AML-193 (cell line): ENCODE measurements at regions not wholly inside any gene's neighbourhood (a gene's known extent, or its start where the extent isn't known, plus 50 kb on each side); places are given as distances from the start of the nearest gene placed in this dataset.
A peak's percentile ranks its signal among the peaks of the same experiment; 100 is the strongest.

ENCODE experiments used
- DNase-seq, 2 experiments: peaks; one replicate each; lab custom pipeline; 2025; lab: John Stamatoyannopoulos, UW

DNA sequence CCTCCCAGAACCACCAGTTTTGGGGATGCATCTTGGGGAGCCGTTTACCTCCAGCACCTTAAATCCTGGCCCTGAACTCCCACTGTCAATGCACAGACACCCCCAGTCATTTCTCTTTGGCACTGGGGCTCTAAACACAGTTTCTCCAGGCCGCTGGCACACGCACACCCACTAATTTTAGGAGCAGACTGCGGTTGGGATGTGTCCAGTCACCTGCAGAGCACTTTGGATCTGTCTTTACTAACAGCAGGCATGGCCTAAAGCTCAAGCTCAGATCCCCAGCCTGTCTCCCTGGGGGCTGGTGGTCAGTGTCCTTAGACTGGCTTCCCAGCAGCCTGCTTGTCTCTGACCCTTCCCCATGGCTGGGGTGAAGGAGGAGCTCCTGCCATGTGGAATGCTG lies 49.9 kb downstream of the SYNE3 start:
- DNase-seq = no peak

DNA sequence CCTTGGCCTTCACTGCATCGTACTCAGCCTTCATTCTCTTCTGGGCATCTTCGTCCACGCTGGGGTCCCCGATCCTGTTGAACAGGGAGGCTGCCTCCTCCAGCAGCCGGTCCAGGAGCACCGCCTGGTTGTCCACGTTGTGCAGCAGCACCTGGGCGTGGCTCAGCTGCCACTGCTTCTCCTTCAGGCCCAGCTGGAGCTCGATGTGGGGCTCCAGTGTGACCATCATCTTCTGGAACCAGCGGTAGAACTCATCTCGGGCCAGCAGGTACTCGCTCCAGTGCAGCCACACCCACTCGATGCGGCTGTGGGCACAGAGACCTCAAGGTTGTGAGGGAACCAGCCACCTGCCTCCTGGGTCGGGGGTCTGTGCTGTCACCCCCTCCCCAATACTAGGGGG lies 50.5 kb downstream of the SYNE3 start:
- no peak for DNase-seq

DNA sequence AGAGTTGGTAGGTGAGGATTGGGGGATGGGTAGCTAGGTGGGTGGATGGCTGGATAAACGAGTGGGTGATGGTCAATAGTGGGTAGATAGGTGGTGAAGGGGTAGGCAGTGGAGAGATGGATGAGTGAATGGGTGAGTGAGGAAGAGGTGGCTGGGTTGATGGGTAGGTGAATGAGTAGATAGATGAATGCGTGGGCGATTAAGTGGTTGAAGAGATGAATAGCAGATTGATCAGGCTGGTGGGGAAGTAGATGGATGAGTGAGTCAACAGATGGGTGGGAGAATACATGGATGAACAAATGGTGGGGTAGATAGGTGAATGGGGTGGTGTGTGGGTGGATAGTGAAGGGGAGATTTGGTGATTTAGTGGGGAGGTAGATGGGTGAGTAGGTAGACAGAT lies 51.1 kb downstream of the SYNE3 start:
- no peak for DNase-seq

DNA sequence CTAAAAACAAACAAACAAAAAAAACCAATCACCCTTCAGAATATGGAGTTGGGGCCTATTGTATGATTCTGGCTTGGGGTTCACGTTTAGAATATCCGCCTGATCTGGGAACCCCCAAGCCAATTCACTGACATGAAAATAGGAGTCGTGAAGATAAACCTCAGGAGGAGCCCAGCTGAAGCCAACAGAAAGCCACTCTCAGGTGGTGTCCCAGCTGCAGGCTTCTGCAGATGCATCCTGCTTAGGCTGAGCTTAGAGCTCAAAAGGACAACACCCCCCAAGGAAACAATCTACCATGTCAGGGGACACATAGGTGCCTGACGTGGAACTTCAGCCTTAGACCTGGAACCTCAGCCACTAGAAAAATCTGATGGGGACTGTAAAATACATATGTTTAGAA lies 51.9 kb downstream of the SYNE3 start:
- no peak for DNase-seq

DNA sequence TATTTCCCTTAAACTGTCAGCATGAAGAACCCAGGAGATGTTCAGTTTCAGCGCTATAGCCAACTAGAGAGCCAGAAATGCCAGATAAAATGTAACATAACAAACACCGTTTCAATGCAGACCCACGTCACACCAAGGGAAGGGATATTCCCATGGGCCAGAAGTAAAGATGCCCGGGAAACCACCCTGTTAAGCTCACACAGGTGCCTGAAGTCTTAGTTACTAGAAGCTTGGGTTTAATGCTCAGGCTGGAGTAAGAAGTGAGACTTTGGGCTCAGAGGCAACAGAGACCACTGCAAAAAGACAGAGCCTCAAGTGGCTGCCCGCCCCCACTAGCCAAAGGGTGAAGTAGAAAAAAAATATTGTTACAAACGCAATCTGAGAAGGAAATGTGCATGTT lies 52.3 kb downstream of the SYNE3 start:
- DNase-seq = no peak

DNA sequence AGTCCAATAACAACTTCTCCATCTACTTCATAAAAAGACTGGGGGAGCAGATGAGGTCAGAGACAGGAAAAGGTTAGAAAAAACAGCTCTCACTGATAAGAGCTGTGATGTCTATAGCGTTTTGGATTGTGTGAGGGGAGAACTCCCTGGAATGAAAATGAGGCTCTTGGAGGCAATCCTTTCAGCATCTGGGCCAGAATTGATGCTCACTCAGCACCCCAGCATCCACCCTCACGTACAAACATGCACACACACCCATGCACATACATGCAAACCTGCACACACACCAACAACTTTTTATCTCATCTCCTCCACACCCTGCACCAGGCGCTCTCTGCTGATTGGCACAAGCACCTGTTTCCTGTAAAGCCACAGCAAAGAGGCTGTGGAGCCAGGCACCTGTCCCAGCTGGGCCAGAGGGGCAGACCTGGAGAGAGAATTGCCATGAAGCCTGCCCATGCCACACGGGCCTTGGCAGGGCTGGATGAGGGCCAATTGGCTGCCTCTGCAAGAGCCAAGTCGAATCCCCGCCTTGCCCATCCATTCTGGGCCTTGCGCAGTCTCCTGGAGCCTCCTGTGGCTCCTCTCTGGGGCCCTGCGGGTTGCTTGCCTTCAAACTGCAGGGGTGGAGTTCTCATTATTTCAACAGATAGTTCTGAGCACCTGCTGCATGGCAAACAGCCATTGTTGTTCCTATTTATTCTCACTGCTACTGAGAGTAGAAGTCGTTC lies 53.1 kb downstream of the SYNE3 start:
- DNase-seq = no peak

DNA sequence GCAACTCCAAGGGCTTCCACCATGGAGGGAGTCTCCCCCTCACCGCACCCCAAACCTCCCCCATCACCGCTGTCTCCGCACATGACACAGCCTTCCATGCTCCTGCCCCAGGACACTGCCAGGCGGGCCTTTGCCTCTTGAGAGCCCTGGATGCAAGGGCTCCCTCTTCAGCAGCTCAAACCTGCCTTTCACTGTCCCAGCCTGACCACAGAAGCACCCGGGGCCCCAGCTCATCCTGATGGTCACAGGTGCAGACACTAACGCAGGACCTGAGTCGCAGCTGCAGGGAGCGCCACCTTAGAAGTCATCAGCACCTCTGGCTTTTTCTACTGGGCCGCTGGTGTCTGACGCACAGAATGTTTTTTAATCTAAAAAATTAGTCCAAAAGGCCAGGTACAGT lies 54.0 kb downstream of the SYNE3 start:
- no peak for DNase-seq

DNA sequence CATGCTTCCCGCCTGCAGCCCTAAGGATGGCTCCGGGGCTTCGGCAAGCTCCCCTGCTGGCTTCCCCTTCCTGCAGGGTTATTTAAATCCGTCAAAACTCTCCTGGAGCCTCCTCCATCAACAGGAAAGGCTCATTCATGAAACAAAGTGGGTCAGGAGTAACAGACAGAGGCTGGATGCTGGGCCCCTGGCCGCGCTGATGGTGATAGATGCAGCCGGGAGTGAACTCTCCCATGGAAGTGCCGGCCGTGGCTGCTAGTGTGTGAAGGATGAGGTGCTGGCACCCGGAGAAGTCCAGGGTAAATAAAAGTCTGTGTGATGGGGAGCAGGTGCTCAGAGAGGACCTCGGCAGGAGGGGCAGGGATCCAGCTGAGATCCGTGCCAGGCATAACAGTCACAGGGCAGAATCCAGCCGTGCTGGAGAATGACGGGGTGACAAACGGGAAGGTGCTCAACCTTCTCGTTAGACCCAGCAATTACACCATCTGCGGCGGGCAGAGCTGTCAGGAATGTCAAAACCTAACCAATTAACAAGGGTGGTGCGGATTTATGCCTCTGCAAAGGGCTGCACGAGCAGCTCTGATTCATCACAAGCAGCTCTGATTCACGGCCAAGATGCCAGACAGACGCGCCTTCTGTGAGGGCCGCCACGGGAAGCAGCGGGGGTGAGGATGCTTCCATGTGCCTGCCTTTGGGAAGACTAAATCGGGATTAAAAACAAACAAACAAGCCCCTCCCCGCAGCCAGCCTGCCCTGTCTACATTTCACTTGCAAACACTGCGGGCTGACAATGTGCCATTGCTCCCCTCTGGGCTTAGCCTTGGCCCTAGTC lies 55.6 kb downstream of the SYNE3 start:
- DNase-seq = no peak

DNA sequence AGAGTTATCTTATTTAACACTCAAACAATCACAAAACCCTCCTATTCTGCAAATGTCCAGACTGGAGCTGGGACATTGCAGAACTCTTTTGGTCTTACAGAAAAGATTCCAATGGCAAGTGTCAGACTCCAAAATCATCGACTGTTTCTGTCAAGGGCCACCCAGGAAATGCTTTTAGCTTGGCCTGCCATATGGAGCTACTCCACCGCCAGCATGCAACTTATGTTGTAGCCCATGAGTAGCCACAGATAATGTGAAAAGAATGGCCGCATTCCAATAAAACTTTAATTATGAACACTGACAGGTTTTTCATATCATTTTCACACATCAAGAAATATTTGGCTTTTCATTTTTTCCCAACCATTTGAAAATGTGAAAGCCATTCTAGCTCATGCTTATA lies 57.5 kb downstream of the SYNE3 start:
- DNase-seq = no peak

DNA sequence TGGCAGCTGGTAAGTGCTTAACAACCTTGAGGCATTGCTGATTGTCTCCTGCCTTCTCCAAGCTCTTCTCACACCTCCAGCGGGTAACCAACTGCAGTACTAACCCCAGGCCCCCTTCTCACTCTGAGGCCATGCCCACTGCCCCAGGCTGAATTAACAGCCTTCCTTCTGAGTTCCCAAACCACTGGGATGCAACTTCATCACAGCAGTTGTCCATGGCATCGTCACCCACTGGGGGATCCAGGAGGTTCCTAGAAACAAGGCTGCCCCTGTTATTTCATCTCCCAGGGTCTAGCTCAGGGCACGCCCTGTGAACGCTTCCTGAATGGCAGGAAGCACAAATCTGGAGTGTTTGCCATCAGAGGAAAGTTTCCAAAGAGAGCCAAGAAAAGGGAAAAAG lies 58.0 kb downstream of the SYNE3 start:
- no peak for DNase-seq

DNA sequence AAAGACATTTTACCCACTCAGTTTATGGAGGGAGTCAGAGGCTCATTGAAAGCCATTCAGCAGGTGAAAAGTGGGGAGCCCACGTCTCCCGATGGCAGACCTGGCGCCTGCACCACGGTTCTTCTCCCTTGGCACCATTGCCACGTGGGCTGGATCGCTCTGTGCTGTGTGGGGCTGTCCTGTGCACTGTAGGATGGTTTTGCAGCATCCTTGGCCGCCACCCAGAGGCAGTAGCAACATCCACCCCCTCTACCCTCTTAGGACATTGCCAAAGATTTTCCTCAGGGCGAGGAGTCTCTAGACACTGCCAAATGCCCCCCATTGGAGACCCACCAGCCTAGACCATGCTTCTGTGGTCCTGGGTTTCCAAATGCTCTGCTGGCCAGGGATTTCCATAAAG lies 60.2 kb downstream of the SYNE3 start:
- DNase-seq = no peak

DNA sequence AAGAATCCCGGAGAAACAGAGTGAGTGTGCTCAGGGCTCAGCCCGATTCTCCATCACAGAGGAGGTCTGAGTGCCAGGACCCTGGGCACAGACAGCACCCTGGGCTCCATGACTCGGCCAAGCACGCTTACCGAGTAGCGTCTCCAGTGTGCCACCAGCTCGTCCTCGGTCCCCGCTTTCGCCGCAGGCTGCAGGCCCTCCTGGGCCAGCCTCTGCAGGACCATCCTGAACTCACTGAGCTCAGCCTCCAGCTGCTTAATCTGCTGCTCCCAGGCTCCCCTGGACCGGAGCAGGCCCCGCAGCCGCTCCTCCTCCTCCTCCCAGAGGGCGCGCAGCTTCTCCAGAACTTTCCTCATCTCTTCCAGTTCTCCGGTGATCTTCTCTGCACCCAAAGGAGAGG lies 61.2 kb downstream of the SYNE3 start:
- no peak for DNase-seq

DNA sequence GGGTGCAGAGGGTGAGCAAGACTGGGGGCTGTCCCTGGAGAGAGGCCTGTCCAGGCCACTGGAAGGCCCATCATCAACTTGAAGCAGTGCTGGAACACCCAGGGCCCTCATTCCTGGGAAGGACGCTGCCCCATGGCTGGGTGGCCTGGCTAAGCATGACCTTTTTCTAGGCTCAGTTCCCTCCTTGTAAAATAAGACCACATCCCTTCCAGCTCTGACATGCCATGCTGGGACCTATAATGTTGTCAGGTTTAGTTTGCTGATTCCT lies 62.8 kb downstream of the SYNE3 start:
- DNase-seq = no peak

DNA sequence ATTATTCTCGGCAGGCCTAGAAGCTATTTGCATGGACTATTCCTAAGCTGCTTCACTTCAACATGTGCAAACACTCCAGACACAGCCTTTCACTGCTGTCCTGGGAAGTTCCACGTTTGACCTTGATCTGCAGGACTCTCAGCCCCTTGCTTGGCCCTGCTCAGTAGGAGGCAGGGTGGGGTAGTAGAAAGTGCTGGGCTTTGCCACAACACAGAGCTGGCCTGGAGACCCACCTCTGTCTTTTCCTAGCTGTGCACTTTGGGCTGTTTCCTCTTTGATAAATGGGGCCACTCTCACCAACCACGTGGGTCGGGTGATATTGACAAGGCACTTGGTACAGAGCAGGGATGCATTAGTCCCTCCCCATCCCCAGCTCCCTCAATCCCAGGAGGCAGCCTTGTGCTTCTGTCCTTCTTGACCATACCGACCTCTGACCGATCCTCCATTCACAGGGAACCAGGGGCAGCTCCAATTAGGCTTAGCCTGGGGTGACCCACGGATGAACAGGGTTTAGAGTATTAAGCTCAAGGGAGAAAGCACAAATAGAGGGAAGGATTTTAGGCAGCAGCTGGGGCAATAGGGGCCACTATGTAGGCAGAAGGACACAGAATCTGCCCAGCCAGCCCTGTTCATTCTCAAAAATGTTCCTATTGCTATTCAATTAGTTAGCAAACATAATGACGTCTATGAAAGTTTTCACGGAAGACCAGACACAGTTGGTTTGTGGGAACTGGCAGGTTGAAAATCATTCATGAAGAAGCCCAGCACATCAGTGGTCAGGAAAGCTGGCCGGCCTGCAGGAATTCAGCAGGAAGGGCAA lies 63.3 kb downstream of the SYNE3 start:
- DNase-seq = no peak

DNA sequence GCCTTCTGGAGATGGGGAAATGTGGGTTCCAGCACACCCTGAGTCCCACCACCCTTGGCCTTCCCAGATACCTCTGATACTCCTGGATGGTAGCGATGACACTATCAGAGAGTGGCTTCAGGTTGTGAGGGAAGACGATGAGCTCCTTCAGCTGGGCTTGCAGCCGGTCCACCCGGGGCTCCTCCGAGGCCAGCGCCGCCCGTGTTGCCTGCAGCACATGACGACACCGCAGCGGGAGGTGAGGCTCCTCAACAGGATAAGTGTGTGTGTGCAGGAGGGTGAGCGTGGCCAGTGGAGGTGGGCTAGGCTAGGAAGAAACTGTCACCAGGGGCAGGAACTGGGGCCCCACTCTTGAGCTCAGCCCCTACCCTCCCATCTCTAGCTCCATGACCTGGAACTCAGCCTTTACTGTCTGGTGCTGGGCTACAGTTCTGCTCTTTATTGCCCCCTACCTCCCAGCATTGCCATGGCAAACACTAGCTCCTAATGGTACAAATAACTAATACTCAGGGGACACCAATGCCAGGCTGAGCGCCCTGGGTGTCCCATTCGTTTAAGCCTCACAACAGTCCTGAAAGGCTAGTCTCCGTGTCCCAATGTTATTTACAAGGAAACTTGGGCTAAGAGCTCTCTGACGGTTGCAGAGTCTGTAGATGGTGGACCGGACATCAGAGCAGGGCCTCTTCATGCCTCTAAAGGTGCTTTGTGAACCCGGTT lies 64.1 kb downstream of the SYNE3 start:
- peak in 1 of 2 experiments; percentile 28 for DNase-seq

DNA sequence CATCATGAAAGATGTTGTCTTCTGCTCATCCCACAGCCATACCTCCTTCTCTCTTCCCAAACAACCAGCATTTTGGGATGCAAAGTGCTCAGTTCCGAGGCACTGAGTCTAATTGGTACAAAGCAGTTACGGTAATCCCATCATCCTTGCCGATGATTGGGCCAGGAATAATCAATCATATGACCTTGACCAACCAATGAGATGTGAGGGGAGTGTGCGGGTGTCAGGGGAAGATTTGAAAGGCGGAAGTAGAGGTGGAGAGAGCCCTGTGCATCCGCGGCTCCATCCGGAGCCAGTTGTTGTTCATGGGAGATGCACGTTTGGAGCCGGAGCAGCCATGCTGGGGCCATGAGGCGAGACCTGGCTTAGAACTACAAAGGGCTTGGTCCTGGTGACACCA lies 67.3 kb downstream of the SYNE3 start:
- no peak for DNase-seq

DNA sequence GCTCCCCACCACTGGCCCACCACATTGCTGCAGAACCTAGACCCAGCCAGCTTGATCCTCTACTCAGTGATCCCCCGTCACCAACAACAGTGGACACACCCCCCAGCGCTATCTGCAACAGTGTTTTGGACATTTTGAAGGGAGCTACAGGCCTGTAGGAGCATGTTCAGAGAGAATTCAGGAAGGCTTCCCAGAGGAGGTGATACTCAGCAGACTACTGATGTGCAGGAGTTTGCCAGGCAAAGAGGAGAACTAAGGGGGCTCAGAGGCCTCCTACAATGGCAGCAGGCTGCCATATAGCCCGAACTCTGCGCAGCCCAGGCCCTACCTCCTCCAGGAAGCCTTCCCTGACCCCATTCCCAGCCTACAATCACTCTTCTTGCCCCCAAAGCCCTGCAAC lies 70.0 kb downstream of the SYNE3 start:
- DNase-seq = no peak

DNA sequence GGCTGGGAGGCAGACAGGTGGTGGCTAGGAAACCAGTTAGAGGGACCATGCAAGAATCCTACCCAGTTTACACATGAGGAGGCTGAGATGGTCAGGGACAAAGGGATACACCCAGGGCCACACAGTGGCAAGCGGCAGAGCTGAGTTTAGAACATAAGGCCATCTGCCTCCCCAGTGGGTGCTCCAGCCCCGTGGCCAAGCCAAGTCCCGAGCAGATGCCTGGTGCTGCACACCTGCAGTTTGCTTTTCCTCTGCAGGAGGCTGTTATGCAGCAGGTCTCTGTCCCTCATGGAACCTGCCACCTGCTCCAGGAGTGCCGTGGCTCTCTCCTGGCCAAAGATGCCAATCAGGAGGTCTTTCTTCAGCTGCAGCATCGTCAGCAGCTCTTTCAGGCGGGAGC lies 70.8 kb downstream of the SYNE3 start:
- DNase-seq = no peak

DNA sequence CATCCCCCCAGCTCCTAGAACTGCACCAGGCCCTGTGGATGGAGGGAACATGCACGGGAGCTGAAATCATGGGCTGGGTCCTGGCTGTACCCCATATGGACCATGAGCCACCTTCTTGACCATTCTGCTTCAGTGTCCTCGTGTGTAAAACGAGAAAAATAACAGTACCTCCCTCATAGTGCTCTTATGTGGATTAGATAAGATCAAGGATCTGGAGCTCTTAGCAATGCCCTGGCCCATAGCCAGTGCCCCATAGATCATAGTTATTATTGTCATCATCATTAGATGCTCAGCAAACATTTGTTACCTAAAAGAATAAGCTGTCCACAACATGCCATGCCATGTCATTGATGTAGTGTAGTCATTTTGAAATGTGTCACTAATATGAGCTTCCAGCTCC lies 71.3 kb downstream of the SYNE3 start:
- no peak for DNase-seq

DNA sequence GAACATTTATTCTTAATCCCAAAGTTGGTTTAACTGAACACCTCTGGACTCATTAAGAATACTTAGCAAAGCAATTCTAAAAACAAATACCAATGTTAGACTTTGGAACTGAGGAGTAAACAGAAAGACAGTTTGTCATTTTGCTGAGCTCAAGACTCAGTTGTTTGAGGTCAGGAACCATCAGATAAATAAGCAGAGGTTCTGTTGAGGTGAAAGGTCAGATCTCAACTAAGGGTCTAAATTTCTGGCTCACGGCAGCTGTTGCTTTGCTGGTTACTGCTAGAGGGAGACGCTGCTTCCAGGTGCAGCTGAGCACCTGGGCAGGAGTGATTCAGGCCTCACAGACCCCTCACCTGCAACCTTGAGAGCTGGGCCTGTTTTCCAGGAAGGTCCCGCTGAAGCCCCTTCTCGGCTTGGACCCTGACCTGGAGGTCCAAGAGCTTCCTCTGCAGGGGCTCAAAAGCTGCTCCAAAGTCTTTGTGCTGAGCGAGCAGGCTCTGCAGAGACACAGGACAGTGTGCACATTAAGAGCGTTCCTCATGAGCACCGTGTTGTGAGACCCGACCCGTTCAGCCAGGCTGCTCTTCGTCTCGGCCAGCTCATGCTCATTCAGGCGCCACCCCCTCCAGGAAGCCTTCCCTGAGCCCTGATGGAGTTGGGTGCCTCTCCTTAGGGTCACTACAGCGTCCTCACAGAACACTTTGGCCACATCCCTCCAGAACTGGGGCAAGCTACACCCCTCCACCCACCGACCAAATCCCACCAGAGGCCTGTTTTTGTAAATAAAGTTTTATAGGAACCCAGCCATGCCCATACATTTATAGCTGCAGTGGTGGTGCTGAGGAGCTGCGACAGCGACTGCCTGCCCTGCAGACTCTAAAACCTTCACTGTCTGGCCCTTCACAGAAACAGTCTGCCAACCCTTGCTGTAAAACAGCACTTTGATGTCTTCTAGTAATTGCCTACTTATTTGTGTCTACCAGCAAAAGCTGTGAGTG lies 72.0 kb downstream of the SYNE3 start:
- no peak for DNase-seq

DNA sequence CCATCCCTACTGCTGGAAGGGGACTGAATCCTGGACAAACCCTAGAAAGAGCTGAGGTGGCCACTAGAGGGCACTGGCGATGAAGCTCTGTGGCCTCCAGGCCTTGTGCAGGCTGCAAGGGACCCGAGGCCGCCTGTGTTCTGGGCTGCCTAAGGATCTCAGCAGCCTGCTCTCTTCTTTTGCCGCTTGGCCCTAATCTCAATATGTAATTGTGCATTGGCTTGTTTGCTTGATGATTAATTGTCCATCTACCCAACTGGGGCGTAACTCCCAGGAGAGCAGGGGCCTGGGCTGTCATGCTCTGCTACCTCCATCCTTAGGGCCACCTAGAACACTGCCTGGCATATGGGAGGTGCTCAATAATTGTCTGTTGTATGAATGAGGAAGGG lies 73.8 kb downstream of the SYNE3 start:
- DNase-seq = peak; percentile 46 to 60
